GM12864 (cell line): ENCODE measurements at regions not wholly inside any gene's neighbourhood (a gene's known extent, or its start where the extent isn't known, plus 50 kb on each side); places are given as distances from the start of the nearest gene placed in this dataset.

Experiments used
- DNase-seq: peaks from one replicate; pipeline ENCODE4 v3.0.0-alpha.2; 2011; ENCODE audit warnings: low read depth
- H3K4me3 ChIP-seq: 2 replicates; pipeline ENCODE4 v1.5.1; 2011; ENCODE audit warnings: mild to moderate bottlenecking, low read depth, low read length, control low read depth
- CTCF ChIP-seq: IDR thresholded peaks from 2 replicates; pipeline ENCODE4 v1.5.1; 2011; ENCODE audit warnings: low read depth, mild to moderate bottlenecking, moderate library complexity, low read length, control low read depth, inconsistent platforms; ENCODE audit errors: missing control alignments

- H3K4me3 ChIP-seq = no peak overlapping the region
- no peak for DNase-seq
- no peak for TF ChIP-seq CTCF
Measured at GRCh38 chr10:131797626-131798025, 103.2 kb upstream of the PPP2R2D start.

GRCh38 chr10:131799429-131799828, 101.4 kb upstream of the PPP2R2D start:
- no peak for TF ChIP-seq CTCF
- DNase-seq = no peak
- no peak overlapping the region for H3K4me3 ChIP-seq

GRCh38 chr10:131802156-131802915, 98.5 kb upstream of the PPP2R2D start:
- DNase-seq = no peak
- TF ChIP-seq CTCF = no peak
- H3K4me3 ChIP-seq = no peak overlapping the region

- DNase-seq = no peak
- no peak for TF ChIP-seq CTCF
- H3K4me3 ChIP-seq = no peak overlapping the region
Measured at GRCh38 chr10:131802996-131803395, 97.8 kb upstream of the PPP2R2D start.

- TF ChIP-seq CTCF = no peak
- DNase-seq = no peak
- no peak overlapping the region for H3K4me3 ChIP-seq
Measured at GRCh38 chr10:131803860-131804425, 96.9 kb upstream of the PPP2R2D start.

GRCh38 chr10:131804551-131805295, 96.1 kb upstream of the PPP2R2D start:
- no peak for TF ChIP-seq CTCF
- DNase-seq = no peak
- no peak overlapping the region for H3K4me3 ChIP-seq
